ENCODE measurements at regions not wholly inside any gene's neighbourhood (a gene's known extent, or its start where the extent isn't known, plus 50 kb on each side); places are given as distances from the start of the nearest gene placed in this dataset.

DNA sequence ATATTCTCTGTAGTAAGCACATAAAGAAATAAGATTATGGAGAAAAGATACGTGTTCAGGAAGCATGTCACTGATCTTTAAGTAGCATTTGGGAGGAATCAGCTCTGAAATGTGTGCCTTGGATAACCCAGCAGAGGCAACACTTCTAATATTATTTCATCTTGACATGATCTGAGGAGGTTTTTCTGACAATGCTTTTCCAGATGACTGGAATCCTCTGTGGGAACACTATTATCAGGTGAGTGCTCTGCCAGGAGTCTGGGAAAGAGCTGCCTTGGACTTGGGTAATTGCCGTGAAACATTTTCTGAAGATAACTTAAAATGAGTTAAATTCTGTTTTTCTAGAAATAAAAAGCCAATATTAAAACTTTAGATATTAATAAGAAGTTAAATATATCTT, 78.2 kb upstream of the QRFPR start:
- TF ChIP-seq, protein P1, sequence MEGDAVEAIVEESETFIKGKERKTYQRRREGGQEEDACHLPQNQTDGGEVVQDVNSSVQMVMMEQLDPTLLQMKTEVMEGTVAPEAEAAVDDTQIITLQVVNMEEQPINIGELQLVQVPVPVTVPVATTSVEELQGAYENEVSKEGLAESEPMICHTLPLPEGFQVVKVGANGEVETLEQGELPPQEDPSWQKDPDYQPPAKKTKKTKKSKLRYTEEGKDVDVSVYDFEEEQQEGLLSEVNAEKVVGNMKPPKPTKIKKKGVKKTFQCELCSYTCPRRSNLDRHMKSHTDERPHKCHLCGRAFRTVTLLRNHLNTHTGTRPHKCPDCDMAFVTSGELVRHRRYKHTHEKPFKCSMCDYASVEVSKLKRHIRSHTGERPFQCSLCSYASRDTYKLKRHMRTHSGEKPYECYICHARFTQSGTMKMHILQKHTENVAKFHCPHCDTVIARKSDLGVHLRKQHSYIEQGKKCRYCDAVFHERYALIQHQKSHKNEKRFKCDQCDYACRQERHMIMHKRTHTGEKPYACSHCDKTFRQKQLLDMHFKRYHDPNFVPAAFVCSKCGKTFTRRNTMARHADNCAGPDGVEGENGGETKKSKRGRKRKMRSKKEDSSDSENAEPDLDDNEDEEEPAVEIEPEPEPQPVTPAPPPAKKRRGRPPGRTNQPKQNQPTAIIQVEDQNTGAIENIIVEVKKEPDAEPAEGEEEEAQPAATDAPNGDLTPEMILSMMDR (conservative IDR thresholded peaks at IDR 0.05; ENCODE audit: low read length): no peak
- TF ChIP-seq EZH2phosphoT487 (IDR thresholded peaks at IDR 0.05; ENCODE audit: borderline replicate concordance): no peak

All from Loucy (cell line).